GM19043 (cell line): ENCODE measurements at regions not wholly inside any gene's neighbourhood (a gene's known extent, or its start where the extent isn't known, plus 50 kb on each side); places are given as distances from the start of the nearest gene placed in this dataset.
"Not testable (repeated sequence)": the region's sequence is repeated elsewhere in the genome, so short reads cannot be mapped to it uniquely, and the experiment has no call there.

Experiments used
- ATAC-seq: cut with Tn5 transposase; IDR thresholded peaks from one replicate; pipeline ENCODE4 v1.9.1; 2021; ENCODE audit warnings: low read depth; ENCODE audit not compliant: unreplicated experiment

- not testable (repeated sequence) for ATAC-seq
Measured at GRCh38 chr6:4725136-4725760, 51.0 kb upstream of the CDYL start.

GRCh38 chr6:4724727-4725126, 51.5 kb upstream of the CDYL start:
- not testable (repeated sequence) for ATAC-seq

- ATAC-seq = no peak
Measured at GRCh38 chr6:4723383-4723782, 52.8 kb upstream of the CDYL start.

GRCh38 chr6:4721368-4721767, 54.8 kb upstream of the CDYL start:
- ATAC-seq = not testable (repeated sequence)

DNA sequence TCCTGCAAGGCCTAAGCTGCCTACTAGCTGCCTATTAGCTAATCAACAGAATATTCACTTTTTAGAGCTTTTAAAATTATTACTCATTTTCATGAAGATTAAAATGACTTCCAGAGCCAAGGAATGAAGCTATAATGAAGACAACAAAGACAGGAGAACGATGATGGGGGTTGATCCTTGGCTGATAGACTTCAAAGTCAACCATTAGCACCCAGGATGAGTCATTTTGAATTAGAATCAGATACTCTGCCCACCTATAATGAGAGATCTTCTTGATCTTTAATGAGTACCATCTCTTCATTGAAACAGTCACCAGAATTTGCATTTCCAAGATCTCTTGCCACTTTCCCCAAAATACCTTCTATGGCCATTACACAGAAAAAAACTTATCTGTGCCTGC, 56.7 kb upstream of the CDYL start:
- ATAC-seq = no peak

GRCh38 chr6:4717856-4718255, 58.3 kb upstream of the CDYL start:
- ATAC-seq = no peak

DNA sequence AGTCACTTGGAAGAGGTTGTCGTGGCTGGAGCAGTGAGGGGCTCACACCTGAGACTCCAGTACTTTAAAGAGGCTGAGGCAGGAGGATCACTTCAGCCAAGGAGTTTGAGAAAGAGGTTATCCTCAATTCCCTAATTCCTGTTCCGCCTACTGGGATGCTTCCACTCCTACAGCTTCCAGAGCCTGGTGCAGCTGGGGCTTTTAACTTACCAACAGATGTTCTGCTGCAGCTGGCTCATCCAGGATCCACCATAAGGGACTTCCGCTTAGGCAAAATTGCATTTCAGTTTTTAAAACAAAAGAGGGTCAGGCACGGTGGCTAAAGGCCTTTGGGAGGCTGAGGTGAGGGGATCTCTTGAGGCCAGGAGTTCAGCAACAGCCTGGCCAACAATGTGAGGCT, 59.1 kb upstream of the CDYL start:
- ATAC-seq = no peak

- no peak for ATAC-seq
Measured at GRCh38 chr6:4714961-4715501, 61.2 kb upstream of the CDYL start.

- no peak for ATAC-seq
Measured at GRCh38 chr6:4712291-4712690, 63.9 kb upstream of the CDYL start.

DNA sequence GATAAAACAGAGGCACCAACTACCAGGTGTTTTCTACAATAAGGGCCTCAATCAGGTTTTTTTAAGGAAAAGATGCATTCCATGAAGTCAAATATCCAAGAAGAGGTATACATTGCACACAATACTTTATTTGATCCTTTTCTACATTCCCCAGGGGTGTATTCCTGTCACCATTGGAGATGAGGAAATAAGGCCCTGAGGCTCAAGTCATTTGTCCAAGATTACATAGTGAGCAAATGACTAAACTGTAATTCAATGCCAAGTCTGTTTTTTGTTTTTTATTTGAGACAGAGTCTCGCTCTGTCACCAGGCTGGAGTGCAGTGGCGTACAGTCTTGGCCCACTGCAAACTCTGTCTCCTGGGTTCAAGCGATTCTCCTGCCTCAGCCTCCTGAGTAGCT, 69.2 kb upstream of the CDYL start:
- ATAC-seq = no peak

DNA sequence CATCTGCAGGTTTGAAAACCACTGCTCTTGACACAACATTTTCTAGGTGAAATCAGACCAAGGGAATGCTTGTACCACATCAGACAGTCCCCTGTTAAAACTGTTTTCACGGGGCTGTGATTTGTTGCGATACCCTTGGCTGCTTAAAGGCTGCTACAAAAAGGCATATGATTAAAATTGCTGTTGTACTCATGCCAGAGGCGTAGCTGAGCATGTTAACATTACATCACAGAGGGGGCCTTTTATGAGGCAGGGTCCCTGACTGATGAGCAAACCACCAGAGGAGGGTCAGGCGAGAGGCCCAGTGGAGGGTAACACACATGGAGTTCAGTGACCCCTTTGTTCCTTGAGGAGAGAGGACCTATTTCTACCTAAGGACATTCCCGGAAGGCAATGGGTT, 70.4 kb upstream of the CDYL start:
- ATAC-seq = no peak

GRCh38 chr6:4703382-4703781, 72.8 kb upstream of the CDYL start:
- ATAC-seq = no peak

GRCh38 chr6:4698901-4699659, 77.1 kb upstream of the CDYL start:
- no peak for ATAC-seq

DNA sequence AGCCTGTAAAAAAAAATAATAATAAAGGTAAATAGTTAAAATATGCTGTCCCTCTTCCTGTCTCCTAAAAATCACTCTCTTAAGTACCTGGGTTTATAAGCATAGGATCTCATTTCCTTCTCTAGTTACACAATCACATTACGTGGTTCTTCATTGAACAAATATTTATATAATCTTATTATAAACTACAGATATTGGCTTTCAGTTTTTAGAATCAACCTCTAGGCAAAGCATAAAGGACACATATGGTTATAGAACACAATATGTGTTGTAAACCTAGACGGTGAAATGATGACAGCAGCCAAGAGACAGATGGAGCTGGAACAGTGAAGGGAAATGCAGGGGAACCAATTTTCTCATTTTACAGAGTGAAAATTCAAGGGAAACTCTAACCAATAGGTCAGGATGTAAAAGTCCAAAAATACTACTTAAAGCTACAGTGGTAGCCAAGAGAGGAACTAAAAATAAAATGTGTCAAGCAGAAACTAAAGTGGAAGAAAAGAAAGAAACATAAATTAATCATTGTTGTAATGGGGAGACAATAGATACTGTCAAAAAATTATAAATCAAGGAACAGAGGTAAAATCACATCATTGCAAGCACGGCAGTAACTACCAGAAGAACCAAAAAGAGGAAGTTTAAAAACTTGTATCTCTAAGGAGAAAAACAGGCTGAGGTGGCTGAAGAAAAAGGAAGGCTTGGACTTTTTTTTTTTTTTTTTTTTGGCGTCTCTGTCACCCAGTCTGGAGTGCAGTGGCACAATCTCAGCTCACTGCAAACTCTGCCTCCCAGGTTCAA, 82.8 kb upstream of the CDYL start:
- ATAC-seq = no peak

DNA sequence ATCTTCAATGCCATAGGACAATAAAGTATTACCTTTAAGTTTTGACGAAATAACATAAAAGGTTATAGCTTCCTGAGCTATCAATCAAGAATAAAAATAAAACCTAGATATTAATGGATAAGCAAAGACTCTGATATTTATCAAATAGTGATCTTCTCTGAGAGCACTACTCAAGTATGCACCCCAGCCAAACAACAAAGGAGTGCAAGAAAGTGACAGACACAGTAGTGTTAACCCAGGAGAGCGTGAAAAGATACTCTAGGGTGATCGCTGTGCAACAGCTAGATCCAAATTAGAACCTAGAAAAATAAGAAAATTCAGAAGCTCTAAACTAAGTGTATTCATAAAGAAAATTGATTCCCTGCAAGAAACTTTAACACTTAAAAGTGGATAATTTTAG, 83.5 kb upstream of the CDYL start:
- ATAC-seq = no peak

DNA sequence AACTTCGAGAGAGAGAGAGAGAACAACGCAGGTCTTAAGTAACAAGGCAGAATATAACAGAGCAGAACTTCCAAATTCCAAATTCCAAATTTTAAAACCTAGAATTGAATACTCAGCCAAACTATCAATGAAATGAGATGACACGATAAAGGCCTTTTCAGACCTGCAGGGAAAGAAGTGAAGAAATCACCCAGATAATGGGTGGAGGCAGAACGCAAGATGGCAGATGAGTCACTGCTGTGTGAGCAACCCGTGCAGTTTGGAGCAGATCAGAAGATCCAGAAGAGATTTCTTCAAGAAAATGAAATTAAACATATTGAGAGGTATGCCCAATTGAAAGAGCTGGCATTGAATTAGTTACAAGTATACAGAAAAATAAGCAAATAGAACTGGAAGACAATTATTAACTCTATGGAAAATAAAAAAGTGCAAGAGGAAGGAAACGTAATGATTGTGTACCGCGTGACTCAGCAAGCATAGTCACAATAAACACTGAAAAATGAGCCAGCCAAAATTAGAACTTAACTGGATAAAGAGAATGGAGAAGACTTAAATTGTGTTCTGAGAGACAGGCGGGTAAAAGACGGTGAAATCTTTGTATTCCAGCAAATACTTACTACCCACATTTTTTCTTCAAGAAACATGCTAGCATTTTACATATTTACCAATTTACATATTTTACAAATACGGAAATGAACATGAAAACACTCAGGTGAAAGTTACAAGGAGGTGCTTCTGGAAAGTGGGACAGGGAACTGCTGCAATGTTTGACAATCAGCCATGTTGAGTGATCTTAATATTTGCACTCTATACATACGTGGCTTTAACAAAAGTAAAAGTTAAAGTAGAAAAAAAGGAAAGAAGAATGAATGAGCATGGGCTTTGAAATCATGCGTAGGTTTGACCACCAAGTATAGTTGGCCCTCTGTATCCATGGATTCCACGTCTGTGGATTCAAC, 87.9 kb upstream of the CDYL start:
- no peak for ATAC-seq

DNA sequence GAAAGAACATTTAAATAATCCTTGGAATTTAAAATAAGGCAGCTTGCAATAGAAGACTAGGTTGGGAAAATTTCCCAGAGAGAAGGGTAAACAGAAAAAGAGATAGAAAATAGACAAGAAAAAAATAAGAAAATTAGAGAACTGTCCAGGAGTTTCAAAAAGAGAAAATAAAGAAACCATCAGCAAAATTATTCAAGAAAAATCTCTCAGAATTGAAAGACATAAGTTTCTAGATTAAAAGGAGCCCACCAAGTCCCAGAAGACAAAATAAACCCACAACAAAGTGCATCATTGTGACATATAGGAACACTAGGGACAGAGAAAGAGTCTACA, 88.6 kb upstream of the CDYL start:
- no peak for ATAC-seq

GRCh38 chr6:4682431-4683097, 93.6 kb upstream of the CDYL start:
- no peak for ATAC-seq

GRCh38 chr6:4678506-4679300, 97.5 kb upstream of the CDYL start:
- ATAC-seq = no peak
